NOMO-1 treated with DMSO at 0.1 percent for 48 hours (cell line): ENCODE measurements at regions not wholly inside any gene's neighbourhood (a gene's known extent, or its start where the extent isn't known, plus 50 kb on each side); places are given as distances from the start of the nearest gene placed in this dataset.

Experiments used
- DNase-seq: peaks from one replicate; lab custom pipeline; 2025; ENCODE audit not compliant: unreplicated experiment; lab: John Stamatoyannopoulos, UW

DNA sequence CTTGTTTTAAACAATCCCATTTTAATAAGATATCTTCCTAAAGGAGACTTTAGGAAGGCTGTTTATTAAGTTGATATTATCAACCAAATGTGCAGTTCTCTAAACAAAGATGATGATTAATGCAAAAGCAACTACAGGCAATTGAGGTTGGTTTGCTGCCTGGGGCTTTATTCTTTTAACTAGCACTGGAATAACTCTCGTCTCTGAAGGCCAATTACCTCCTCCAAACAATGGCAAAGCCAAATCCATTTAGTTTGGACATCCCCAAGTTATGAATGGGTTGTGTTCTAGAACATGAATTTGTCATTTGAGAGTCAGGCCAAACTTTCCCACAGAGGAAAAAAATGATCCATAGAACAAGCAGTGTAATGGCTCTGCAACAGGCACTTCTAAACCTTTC lies 114.1 kb downstream of the SLC16A9 start:
- DNase-seq = no peak

DNA sequence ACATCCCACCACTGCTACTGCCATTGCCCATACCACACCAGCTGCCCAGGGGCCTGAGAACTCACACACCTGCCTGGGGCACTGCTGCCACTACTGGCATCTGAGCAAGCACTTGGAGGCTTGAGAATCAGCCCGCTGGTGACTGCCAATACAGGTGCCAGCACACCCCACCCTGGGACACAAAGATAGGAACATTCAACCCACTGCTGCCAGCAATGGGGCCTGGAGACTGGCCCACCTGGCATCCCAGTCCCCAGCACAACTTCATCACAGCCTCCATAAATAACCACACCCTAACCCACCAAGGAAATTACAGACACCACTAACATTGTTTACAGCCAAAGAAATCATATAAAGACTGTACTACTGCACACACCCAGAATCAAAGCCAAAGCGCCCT lies 115.9 kb downstream of the SLC16A9 start:
- no peak for DNase-seq

DNA sequence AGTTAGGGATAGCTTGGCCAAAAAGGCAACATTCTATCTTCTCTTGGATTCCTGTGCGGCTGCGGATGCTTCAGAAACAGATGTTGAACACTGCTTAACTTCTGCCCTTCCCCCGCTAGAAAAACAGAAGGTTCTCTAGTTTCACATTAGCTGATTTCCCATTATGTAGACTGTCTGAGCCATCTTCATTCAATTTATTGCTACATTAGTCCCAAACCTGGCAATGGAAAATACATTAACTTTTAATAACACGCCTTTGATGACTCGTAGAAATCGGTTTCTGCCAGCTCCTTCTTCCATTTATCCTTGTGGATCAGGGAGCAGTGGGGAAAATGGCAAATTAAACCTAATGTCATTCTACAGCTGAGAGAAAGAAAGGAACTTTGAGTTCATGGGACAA lies 119.9 kb downstream of the SLC16A9 start:
- DNase-seq = no peak

DNA sequence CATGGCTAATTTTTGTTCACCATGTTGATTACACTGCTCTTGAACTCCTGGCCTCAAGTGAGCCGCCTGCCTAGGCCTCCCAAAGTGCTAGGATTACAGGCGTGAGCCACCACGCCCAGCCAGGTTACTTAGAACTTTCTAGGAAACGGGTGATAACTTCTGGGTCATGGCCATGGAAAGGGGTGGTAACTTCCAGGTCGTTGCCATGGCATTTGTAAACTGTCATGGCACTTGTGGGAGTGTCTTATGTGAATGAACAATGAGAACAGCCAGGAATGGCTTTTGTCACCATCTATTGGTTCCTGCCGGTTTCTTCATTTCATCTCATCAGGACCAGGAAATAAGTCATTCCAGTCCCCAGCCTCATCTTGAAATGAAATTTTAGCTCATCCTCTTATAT lies 120.9 kb downstream of the SLC16A9 start:
- no peak for DNase-seq

DNA sequence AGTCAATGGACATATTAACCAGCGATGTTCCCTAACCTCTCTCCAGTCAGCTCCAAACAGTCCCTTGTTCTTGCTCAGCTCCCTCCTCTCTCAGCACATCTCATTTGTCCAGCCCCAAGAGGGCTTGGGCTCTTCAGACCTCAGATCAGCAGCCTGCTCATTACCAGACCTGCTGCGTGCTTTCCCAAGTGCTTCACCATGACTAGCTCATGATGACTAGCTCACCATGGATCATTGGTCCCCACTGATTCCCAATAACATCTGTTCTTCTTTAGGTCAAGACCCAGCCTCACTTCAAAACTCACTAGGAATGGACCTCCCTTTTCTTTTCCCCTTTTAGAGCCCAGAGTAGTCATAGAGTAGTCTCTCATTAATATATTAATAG lies 121.9 kb downstream of the SLC16A9 start:
- no peak for DNase-seq

DNA sequence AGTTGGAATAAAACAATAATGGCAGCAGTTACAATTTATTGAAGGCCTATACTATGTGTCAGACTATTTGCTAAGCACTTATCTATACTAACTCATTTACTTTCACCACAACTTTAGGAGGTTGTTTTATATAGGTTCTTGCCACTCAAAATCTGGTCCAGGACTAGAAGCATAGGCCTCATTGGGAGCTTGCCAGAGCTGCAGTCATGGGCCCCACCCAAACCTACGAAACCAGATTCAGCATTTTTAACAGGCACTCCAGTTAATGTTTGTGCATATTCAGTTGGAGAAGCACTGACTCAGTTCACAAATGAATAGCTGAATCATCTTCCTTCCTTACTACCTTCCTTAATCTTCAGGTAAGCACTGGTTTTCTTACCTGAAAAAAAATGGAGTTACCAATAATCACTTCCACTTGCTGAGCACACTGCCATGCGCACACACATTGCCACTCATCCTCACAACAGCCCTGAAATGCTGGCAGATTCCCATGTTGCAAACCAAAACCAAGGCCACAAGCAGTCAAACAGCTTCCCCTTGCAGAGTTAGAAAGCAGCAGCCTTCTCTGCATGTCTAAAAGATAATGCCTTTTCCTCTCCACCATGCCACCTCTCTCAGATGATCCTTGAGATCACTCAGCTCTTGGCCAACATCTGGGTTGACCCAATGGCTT lies 122.4 kb downstream of the SLC16A9 start:
- no peak for DNase-seq

DNA sequence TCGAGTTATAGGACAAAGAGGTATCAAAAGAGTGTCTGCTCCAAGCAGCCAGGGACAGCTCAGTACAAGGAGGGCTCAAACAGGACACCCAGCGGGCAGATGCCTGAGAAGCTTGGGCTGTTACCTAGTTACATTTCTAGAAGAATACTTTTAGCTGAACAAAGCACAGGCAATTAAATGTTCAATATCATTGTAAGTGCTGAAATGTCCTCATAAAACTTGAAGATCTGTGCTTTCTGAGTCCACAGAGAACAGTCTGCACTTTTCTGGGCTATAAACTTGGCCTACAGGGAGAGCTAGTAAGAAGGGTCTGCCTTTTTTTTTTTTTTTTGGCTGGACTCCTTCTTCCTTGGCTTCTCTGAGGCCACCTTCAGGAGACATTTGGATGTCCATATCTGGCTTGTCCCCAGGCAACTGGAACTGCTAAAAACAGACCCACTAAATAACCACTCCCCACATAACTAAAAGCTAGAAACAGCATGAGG lies 123.2 kb downstream of the SLC16A9 start:
- no peak for DNase-seq

DNA sequence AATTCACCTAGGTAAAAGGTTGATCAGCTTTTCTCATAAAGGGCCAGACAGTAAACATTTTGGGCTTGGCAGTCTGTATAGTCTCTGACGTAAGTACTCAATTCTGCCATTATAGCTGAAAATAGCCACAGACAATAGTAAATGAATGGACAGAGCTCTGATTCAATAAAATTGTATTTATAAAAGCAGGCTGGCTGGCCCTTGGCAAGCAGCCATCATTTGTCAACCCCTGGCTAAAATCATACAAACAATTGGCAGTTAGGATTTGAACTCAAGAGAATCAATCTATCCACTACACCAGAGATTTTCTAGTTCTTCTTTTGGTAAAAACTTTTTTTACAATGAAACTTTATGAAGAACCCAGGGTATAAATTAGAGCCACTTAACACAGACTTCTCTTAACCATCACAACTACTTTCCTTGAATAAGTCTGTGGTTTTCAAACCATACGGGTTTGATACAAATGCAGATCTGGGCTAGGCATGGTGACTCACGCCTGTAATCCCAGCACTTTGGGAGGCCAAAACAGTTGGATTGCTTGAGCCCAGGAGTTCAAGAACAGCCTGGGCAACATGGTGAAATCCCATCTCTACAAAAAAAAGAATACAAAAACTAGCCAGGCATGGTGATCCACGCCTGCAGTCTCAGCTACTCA lies 124.5 kb downstream of the SLC16A9 start:
- no peak for DNase-seq

DNA sequence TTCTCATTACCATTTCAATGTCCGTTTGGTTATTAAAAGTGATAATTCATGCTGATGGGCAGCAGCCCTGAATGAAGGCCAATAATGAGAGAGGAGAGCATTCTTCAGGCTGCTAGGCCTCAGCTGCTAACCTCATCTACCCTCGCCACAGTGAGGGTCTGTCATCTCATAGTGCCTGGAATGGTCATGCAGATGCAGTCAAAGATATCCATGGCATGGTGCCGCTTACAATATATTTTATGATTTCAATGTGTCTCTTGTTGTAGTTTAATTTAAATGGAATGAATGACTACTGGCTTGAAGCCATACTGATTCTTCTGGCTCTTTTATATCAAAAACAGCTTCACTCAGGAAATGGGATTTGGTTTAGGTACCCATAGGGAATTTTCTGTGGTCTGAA lies 126.9 kb downstream of the SLC16A9 start:
- no peak for DNase-seq

DNA sequence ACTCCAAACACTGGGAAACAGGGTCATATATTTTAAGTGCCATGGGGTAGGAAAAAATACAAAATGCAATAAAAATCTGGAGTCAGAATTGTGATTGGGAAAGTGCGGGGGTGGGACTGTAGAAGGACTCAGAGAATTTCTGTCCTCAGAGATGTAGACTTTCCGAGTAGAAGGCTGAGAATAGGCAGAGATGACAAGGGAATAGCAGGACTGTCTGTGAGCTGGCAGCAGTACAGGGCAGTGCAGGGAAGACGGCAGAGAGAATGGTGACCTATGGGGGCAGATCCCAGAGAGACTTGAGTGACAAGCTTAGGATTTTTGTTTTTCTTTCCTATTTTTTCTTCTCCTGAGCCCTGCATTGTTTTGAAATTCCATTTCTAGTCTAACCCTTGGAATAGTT lies 127.6 kb downstream of the SLC16A9 start:
- no peak for DNase-seq

DNA sequence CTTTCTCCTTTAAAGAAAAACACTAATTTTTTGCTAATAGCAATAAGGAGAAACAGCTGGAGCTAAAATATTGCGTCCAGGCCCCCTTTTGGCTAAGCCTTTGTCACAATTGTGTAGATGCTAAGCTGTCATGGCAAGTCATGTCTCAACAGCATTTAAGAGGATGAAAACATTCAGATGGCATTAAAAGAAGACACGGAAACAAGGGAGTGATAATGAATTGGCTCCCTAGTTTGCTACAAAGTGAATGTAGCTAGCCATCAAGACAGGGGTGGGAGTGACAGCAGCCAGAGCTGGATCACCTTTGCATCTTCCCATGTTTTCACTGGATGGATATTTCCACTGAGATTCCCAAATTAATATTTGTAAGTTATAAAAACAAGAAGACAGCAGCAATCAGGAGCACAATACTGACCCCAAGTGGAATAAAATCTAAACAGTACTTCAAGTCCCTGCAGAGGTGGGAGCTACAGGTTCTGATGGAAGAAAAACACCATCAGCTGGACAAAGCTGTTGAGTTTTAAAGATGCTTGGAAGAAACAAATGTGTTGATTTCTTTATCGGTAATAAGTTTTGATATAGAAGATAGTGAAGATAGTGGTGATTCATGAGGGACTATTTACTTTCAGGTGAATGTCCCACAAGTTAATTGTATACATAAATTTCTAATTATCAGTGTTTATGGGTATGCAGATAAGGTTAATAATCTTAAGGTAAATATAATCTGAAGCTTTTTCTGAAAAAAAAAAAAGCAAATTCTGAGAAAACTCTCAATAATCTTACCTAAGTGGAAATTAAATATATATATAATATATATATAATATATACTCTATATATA lies 129.4 kb downstream of the SLC16A9 start:
- no peak for DNase-seq

DNA sequence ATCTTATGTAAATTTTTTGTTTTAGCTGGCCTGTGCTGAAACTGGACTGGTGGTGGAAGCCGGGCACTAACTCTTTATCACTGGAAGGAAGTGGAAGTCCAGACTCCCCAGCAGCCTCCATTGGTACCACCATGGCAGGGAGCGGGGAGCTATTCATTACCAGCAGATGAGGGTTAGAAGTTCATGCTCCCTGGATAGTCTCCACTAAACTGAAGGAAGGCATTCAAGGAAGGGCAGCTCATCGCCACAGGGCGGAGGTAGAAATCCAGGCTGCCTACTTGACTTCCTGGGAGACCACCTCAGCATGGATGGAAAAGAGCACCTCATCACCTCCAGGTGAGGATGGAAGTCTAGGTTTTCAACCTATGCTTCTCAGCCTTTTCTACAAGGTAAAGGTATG lies 130.9 kb downstream of the SLC16A9 start:
- no peak for DNase-seq

DNA sequence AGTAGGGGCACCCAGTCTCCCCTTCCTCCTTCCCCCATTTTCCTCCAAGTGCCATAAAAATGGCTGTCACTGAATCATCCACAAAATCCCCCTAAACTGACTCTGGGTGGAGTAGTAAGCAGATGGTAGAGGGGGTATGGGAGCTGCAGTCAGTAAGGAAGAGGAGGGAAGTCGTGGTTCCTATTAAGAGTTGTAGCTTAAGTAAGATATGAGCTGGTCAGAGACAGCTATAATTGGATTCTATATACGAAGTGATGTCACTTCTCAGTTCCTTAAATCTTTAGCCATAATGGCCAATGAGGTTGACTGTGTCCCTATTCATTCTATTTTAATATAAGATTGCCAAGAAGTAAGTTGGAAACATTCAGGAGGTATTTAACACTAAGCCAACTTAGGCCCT lies 131.7 kb downstream of the SLC16A9 start:
- peak; percentile 31 for DNase-seq

DNA sequence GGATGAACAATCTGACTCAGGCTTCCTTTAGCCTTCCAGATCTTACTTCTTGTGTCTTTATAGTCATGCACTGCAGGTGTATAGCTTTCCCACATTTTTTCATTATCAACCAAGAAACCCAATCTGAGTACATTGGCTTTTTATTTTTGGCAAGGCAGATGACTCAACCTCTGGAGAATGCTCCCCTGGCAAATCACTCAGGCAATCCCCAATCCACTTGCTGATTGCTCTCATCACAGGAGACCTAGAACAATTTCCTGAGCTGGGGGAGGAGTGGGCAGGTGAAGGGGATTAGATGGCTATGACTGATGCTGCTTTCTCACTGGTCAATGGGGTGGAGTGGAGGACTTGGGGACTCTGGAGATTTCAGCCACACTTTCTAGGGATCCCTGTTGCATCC lies 134.4 kb downstream of the SLC16A9 start:
- DNase-seq = no peak

DNA sequence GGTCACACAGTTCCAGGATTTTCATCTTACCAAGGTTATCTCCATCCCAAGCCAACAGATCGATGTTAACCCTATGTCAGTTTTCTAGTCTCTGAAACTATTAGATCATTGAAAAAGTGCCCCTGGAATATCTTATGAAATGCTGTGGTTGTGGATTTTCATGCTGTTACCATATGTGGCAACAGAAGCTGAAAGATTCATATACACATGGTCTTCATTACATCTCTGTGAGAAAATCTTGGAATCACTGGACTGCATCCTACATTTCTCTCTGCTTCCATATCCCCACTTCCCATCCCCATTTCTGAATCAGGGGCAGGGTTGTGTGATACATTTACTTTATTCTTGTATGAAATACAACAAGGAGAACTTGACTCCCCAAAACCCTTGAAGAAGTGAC lies 146.1 kb downstream of the SLC16A9 start:
- no peak for DNase-seq

DNA sequence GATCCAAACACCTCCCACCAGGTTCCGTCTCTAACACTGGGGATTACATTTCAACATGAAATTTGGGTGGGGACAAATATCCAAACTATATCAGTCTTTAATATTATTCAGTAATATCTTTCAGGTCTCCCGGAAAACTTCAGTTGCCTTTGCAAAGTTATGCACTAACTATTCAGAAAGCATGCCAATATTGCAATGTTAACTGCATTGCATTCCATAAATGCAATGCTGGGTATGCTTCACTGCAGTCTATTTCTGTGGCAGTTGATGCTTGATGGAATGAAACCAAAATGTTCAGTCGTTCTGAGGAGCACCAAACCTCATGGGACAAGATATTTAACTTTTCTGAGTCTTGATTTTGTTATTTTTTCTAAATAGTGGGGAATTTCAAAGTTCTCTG lies 147.5 kb downstream of the SLC16A9 start:
- DNase-seq = no peak

DNA sequence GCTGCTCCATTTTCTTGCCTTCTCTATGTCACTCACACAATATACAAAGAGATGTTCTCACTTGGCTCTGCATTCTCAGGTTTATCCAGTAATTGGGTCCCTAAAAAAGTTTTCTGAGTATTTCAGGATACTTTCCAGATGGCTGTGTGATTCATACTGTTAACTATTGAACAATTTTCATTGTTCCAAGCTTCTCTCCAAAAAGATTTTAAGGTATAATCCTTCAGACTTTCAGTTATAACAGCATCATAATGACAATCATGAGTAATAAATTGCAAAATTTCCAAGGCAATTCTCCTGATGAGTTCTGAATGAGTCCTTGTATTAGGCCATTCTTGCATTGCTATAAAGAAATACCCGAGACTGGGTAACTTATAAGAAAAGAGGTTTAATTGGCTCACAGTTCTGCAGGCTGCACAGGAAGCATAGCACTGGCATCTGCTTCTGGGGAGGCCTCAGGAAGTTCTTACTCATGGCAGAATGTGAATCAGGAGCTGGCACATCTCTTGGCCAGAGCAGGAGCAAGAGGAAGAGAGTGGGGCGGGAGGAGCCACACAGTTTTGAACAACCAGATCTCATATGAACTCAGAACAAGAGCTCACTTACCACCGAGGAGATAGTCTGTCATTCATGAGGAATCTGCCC lies 148.1 kb downstream of the SLC16A9 start:
- DNase-seq = no peak

DNA sequence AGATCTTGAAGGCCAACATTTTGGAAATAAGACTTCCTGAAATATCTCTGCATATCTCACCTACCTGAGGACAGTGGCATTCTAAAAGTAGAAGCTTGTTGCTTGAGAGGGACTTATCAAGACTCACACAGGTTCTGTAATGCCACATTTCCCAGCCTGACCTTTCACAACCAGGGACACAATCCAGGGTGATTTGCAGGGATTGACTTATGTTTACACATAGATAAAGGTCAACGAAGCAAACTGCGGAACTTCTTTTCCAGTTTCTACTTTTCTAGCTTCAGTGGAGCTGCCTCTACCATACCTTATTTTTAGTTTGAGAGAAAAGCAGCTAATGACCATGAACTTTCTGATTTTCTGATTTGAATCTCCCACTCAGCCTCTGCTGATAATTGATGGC lies 148.7 kb downstream of the SLC16A9 start:
- DNase-seq = no peak

DNA sequence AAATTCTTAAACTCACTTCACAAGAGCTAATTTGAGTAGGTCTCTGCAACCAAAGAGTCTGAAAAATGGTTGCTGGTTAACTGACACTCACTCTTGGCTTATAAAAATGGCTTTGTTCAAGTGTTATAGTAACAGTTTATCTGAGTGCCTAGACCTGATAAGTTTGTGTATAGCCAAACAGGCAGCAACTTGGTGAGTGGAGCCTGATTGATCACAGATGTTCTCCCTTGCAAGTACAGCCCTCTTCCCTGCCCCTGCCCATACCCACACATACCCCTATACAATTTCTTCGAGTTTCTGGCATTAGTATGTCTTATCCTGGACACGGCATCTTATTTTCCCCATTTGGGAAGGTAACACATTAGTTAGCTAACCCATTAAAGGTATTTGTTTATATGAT lies 149.5 kb downstream of the SLC16A9 start:
- DNase-seq = no peak

DNA sequence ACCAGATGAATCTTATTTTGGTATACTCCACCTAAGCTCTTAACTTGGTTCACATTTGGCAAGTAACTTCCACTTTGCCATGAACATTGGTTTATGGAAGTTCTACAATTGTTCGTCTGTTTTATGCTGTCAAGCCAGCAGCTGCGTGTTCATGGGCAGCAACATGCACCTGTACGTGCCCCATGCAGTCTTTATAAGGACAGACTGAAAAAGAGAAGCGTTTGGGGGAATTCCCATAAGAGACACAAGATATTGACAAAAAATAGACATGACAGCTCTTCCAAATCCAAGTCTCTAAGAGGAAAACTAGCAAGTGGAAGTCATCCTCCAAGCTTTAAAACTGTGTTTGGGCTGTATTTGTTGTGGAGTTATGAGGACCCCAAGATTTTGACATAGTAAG lies 151.6 kb downstream of the SLC16A9 start:
- no peak for DNase-seq

DNA sequence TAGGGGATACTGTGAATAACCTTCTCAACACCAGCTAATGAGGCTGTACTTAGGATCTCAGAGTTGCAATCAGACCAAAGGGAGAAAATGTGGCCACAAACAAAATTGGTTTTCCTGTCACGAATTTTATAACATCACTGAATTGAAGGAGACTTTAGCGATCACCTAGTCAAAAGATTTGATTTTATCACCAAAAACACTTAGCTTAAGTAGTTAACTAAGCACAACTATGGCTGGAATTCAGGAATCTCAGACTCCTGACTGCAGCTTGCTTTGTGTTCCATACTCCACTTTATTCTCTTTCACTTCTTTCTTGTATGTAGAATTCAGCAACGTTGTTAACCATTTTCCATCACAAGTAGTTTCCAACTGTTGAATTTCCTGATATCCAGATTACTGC lies 152.0 kb downstream of the SLC16A9 start:
- DNase-seq = no peak

DNA sequence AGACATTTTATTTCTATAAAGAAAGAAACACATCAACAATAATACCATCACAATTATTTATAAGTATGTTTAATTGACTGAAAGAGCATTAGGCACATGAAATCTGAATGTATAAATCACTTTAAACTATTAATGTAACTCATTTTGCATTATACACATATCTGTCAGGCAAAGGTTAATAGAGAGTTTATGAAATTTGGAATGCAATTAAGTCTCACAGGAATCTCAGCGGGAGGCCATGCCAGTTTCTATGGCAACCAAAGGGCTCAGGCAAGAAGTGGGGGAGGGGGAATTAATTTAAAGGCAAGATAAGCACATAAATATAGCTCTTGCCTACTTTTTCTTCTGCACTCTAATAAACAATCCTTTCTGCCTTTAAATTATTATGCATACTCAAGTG lies 152.6 kb downstream of the SLC16A9 start:
- no peak for DNase-seq
